HG03066 (cell line): ENCODE measurements at regions not wholly inside any gene's neighbourhood (a gene's known extent, or its start where the extent isn't known, plus 50 kb on each side); places are given as distances from the start of the nearest gene placed in this dataset.

Experiments
- ATAC-seq: cut with Tn5 transposase; IDR thresholded peaks from one replicate; pipeline ENCODE4 v1.9.1; 2021; ENCODE audit warnings: low read depth; ENCODE audit not compliant: unreplicated experiment

GRCh38 chr18:25962919-25963318, 127.5 kb downstream of the SS18 start:
- ATAC-seq: no peak

GRCh38 chr18:25962176-25962575, 128.2 kb downstream of the SS18 start:
- no peak for ATAC-seq

GRCh38 chr18:25957017-25957416, 133.4 kb downstream of the SS18 start:
- ATAC-seq: no peak

- no peak for ATAC-seq
These were observed 137.3 kb downstream of the SS18 start for GRCh38 chr18:25953111-25953510.

GRCh38 chr18:25950321-25950720, 140.1 kb downstream of the SS18 start:
- ATAC-seq: no peak

- ATAC-seq: no peak
These were observed 143.9 kb downstream of the SS18 start for GRCh38 chr18:25946540-25946939.

GRCh38 chr18:25935356-25935755, 155.1 kb downstream of the SS18 start:
- no peak for ATAC-seq

- no peak for ATAC-seq
These were observed 159.3 kb downstream of the SS18 start for GRCh38 chr18:25931126-25931525.

- no peak for ATAC-seq
These were observed 160.6 kb downstream of the SS18 start for GRCh38 chr18:25929787-25930186.

- no peak for ATAC-seq
These were observed 162.6 kb downstream of the SS18 start for GRCh38 chr18:25927830-25928229.

- no peak for ATAC-seq
These were observed 167.2 kb downstream of the SS18 start for GRCh38 chr18:25923193-25923592.

- peak; percentile 75 for ATAC-seq
These were observed 168.6 kb downstream of the SS18 start for GRCh38 chr18:25921677-25922421.

GRCh38 chr18:25915907-25916306, 174.5 kb downstream of the SS18 start:
- no peak for ATAC-seq

- no peak for ATAC-seq
These were observed 191.4 kb downstream of the SS18 start for GRCh38 chr18:25898965-25899364.

GRCh38 chr18:25896956-25897355, 193.5 kb downstream of the SS18 start:
- ATAC-seq: no peak

- ATAC-seq: peak; percentile 78
These were observed 194.1 kb downstream of the SS18 start for GRCh38 chr18:25896178-25896780.

- peak; percentile 45 for ATAC-seq
These were observed 194.9 kb downstream of the SS18 start for GRCh38 chr18:25895518-25895917.

GRCh38 chr18:25886283-25886682, 204.1 kb downstream of the SS18 start:
- no peak for ATAC-seq

GRCh38 chr18:25883091-25883490, 207.3 kb downstream of the SS18 start:
- ATAC-seq: no peak

GRCh38 chr18:25881149-25881548, 209.3 kb downstream of the SS18 start:
- ATAC-seq: no peak

GRCh38 chr18:25880441-25880840, 210.0 kb downstream of the SS18 start:
- ATAC-seq: no peak

GRCh38 chr18:25876330-25876948, 214.0 kb downstream of the SS18 start:
- no peak for ATAC-seq
